ENCODE measurements at regions not wholly inside any gene's neighbourhood (a gene's known extent, or its start where the extent isn't known, plus 50 kb on each side); places are given as distances from the start of the nearest gene placed in this dataset.

- intact Hi-C loops (cut with DNase I; ENCODE audit: low total_unique reads) = no loop called here
- DNase-seq (ENCODE audit: low spot score in 2 of 2) = no peak
- no peaks in the 10 kb centered on the region for H3K27me3 ChIP-seq
- H3K4me3 ChIP-seq = no peak overlapping the region
- H3K36me3 ChIP-seq = no peaks in the 10 kb centered on the region
- H3K9me3 ChIP-seq = peaks cover 0 to 6% of the 10 kb centered on the region in 2 donors
- H3K4me1 ChIP-seq = no peaks in the 10 kb centered on the region
- no peak overlapping the region for H3K27ac ChIP-seq
- TF ChIP-seq POLR2AphosphoS5 (IDR thresholded peaks at IDR 0.05) (no peak), POLR2A (IDR thresholded peaks at IDR 0.05) (no peak)
These were observed 57.6 kb upstream of the SIM2 start for GRCh38 chr21:36641346-36641745.

DNA sequence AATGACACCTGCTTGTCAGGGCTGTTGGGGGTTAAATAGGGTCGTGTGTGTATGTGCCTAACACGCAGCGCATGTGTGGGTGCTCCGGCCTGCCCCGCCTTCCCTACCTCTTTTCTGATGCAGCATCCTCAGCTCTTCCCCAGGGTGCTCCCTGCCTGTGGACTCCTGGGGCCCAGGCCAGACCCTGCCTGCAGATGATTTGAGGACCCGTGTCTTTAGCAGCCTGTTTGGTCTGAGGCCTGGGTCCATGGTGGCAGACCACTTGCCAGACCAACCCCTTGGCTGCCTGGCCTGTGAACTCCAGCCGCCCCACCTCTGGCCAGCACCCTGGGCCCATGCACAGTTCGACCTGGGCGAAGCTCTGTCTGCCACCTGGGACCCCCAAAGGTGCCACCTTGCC is 57.0 kb upstream of the SIM2 start:
- Histone ChIP-seq H3K4me3 (no peak overlapping the region), H3K36me3 (no peaks in the 10 kb centered on the region), H3K4me1 (no peaks in the 10 kb centered on the region), H3K27ac (no peak overlapping the region), H3K9me3 (peaks cover 0 to under 1% of the 10 kb centered on the region in 2 donors), H3K27me3 (peaks cover 0 to 3% of the 10 kb centered on the region in 2 donors)
- DNase-seq (ENCODE audit: low spot score in 2 of 2) = no peak
- intact Hi-C loops (cut with DNase I; ENCODE audit: low total_unique reads) = no loop called here
- no peak for TF ChIP-seq POLR2A (IDR thresholded peaks at IDR 0.05)
- TF ChIP-seq CTCF (IDR thresholded peaks at IDR 0.05) = no peak
- no peak for TF ChIP-seq POLR2AphosphoS5 (IDR thresholded peaks at IDR 0.05)

DNA sequence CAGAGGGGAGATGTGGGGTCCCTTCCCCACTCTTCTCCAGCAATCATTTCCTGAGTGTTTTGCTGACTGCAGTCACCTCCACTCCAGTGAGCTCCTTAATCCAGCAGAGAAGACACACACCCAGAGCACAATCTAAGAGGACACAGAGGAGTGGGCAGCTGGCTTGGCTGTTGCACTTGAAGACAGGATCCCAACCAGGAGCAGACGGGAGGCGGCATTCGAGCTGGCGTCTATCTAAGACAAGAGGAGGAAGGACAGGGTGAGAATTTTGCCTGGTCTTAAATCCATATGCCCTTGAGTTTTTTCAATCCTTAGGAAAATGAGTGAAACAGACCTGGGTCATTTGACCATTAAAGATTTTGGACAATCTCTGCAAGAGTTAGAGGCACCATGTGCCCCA is 56.1 kb upstream of the SIM2 start:
- Histone ChIP-seq H3K9me3 (no peaks in the 10 kb centered on the region), H3K27me3 (peaks cover 0 to 6% of the 10 kb centered on the region in 2 donors), H3K4me3 (no peak overlapping the region), H3K4me1 (no peaks in the 10 kb centered on the region), H3K27ac (no peak overlapping the region), H3K36me3 (no peaks in the 10 kb centered on the region)
- intact Hi-C loops (cut with DNase I; ENCODE audit: low total_unique reads) = no loop called here
- TF ChIP-seq POLR2AphosphoS5 (IDR thresholded peaks at IDR 0.05) (no peak), POLR2A (IDR thresholded peaks at IDR 0.05) (no peak), CTCF (IDR thresholded peaks at IDR 0.05) (no peak)
- DNase-seq (ENCODE audit: low spot score in 2 of 2) = no peak

GRCh38 chr21:36643374-36644250 is 55.3 kb upstream of the SIM2 start:
- no peak for TF ChIP-seq CTCF (IDR thresholded peaks at IDR 0.05)
- TF ChIP-seq POLR2AphosphoS5 (IDR thresholded peaks at IDR 0.05) = no peak
- no peak for TF ChIP-seq POLR2A (IDR thresholded peaks at IDR 0.05)
- Histone ChIP-seq H3K27me3 (peaks cover 0 to 7% of the 10 kb centered on the region in 2 donors), H3K27ac (no peak overlapping the region), H3K9me3 (no peaks in the 10 kb centered on the region), H3K4me3 (no peak overlapping the region), H3K36me3 (no peaks in the 10 kb centered on the region), H3K4me1 (no peaks in the 10 kb centered on the region)
- no peak for DNase-seq (ENCODE audit: low spot score in 2 of 2)
- intact Hi-C loops (cut with DNase I; ENCODE audit: low total_unique reads) = no loop called here

GRCh38 chr21:36646011-36646410 is 52.9 kb upstream of the SIM2 start:
- Histone ChIP-seq H3K4me3 (no peak overlapping the region), H3K27me3 (peaks cover 0 to 7% of the 10 kb centered on the region in 2 donors), H3K27ac (no peak overlapping the region), H3K4me1 (no peaks in the 10 kb centered on the region), H3K36me3 (no peaks in the 10 kb centered on the region), H3K9me3 (no peaks in the 10 kb centered on the region)
- intact Hi-C loops (cut with DNase I; ENCODE audit: low total_unique reads) = no loop called here
- no peak for DNase-seq (ENCODE audit: low spot score in 2 of 2)
- TF ChIP-seq POLR2A (IDR thresholded peaks at IDR 0.05) (no peak), POLR2AphosphoS5 (IDR thresholded peaks at IDR 0.05) (no peak), CTCF (IDR thresholded peaks at IDR 0.05) (no peak)
